Femur (tissue), 1 donor: ENCODE measurements at regions not wholly inside any gene's neighbourhood (a gene's known extent, or its start where the extent isn't known, plus 50 kb on each side); places are given as distances from the start of the nearest gene placed in this dataset.
"Not testable (repeated sequence)": the region's sequence is repeated elsewhere in the genome, so short reads cannot be mapped to it uniquely, and the experiment has no call there.

Source experiments
- DNase-seq: peaks from one replicate; pipeline ENCODE4 v3.0.0-alpha.2; 2017

DNA sequence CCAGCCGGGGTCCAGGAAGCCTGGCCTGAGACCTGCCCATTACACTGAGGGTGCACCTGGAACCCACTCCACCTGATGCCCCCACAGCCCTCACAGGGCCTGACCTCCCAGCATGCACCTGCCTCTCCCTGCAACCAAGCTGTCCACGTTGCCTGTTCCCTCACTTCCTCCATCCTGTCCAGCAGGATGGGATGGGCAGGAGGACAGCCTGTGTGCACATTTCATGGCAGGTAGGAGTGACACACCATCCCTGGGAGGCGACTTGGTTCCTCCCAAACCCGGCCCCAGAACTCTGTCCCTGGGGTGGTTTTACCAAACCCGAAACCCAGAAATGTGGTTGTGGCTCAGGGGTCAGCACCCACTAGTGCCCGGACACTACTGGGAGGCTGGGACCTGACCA is 203.8 kb upstream of the ZNF519 start:
- DNase-seq: not testable (repeated sequence)

DNA sequence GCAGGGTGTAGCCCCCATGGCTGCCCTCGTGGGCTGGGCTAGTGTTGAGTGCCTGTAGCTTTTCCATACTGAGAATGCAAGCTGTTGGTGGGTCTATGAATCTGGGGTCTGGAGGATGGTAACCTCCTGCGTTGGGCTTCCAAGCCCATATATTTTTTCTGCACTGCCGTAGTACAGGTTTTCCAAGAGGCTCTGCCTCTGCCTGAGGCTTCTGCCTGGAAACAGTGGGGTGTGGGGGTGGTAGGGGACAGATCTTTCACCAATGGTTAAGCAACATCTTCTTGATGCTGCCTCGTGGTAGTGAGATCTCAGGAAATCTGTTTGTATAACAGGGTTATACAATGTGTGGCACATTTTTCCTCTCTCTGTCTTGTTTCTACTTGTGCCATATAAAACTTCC is 189.0 kb upstream of the ZNF519 start:
- not testable (repeated sequence) for DNase-seq

DNA sequence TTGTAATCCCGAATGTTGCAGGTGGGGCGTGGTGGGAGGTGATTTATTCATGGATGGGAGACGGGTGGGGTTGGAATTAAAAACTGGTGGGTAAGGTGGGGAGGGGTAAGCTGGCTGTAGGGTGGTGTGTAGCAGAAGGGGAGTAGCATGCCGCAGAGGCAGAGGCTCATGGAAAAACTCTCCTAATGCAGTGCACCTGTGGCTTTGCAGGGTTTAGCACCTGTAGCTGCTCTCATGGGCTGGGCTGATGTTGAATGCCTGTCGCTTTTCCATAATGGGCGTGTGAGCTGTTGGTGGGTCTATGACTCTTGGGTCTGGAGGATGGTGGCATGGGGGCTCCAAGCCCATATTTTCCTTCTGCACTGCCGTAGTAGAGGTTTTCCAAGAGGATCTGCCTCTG is 169.0 kb upstream of the ZNF519 start:
- not testable (repeated sequence) for DNase-seq

DNA sequence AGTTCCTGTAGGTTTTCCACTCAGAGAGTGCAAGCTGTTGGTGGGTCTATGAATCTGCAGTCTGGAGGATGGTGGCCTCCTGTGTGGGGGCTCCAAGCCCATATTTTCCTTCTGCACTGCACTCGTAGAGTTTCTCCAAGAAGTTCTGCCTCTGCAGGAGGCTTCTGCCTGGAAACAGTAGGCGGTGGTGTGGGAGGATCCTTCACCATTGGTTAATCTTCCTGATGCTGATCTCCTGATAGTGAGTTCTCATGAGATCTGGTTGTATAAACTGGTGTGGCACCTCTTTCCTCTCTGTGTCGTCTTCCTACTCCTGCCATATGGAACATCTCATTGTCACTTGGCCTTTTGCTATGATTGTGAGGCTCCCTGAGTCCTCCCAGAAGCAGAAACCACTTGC is 162.8 kb upstream of the ZNF519 start:
- DNase-seq: not testable (repeated sequence)

DNA sequence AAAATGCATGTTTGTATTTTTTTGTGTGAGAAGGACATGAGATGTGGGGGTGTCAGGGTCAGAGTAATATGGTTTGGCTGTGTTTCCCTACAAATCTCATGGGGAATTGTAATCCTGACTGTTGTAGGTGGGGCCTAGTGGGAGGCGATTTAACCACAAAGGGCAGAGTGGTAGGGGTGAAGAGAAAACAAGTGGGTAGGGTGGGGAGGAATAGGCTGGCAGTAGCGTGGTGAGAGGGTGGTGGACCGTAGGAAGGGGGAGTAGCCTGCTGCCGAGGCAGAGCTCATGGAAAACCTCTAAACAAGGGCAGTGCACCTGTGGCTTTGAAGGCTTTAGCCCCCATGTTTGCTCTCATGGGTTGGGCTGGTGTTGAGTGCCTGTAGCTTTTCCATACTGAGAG is 152.8 kb upstream of the ZNF519 start:
- DNase-seq: no peak

DNA sequence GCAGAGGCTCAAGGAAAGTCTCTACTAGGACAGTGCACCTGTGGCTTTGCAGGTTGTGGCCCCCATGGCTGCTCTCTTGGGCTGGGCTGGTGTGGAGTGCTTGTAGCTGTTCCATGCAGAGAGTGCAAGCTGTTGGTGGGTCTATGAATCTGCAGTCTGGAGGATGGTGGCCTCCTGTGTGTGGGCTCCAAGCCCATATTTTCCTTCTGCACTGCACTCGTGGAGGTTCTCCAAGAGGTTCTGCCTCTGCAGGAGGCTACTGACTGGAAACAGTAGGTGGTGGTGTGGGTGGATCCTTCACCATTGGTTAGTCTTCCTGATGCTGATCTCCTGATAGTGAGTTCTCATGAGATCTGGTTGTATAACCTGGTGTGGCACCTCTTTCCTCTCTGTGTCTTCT is 143.2 kb upstream of the ZNF519 start:
- not testable (repeated sequence) for DNase-seq

DNA sequence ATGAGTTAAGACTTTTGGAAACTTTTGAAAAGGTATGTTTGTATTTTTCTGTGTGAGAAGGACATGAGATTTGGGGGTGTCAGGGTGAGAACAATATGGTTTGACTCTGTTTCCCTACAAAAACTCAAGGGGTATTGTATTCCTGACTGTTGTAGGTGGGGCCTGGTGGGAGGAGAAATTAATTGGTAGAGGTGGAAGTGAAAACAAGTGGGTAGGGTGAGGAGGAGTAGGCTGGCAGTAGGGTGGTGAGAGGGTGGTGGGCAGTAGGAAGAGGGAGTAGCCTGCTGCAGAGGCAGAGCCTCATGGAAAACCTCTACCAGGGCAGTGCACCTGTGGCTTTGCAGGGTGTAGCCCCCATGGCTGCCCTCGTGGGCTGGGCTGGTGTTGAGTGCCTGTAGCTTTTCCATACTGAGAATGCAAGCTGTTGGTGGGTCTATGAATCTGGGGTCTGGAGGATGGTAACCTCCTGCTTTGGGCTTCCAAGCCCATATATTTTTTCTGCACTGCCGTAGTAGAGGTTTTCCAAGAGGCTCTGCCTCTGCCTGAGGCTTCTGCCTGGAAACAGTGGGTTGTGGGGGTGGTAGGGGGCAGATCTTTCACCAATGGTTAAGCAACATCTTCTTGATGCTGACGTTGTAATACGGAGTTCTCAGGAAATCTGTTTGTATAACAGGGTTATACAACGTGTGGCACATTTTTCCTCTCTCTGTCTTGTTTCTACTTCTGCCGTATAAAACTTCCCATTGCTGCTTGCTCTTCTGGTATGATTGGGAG is 133.6 kb upstream of the ZNF519 start:
- DNase-seq: not testable (repeated sequence)

DNA sequence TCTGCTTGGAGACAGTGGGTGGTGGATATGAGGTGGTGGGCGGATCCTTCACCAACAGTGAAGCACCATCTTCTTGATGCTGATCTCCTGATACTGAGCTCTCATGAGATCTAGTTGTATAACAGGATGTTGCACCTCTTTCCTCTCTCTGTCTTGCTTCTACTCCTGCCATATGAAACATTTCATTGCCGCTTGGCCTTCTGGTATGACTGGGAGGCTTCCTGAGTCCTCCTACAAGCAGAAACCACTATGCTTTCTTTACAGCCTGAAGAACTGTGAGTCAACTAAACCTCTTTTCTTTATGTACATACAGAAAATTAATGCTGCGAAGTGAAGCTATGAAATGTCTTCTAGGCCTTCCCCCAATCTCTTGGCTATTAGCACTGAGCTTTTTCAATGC is 130.6 kb upstream of the ZNF519 start:
- DNase-seq: not testable (repeated sequence)

DNA sequence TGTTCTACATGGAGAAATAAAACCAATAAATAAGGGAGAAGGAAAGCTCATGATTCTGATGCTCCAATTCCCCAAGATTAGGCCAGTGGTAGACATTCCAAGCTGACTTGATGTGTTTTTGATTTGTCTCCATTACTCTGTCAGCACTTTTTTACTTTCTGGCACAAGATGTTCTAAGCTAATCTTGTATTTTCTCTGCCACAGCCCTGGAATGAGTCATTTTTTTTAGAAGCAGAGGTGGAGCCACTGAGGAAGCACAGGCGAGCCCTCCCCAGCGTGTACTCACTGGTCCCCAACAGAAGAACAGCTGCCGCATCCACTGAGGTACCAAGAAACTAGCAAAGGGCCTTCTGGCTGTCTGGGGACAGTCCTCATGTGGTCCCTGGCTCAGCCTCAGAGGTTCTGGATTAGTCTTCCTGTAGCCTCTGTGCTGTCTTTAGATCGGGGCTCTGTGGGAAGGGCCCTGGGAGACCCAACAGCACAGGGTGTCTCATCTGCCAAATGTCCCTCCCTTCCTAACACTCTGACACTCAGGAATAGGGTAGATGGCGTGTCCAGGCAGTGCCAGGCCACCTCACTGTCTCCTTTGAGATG is 117.9 kb upstream of the ZNF519 start:
- DNase-seq: not testable (repeated sequence)

DNA sequence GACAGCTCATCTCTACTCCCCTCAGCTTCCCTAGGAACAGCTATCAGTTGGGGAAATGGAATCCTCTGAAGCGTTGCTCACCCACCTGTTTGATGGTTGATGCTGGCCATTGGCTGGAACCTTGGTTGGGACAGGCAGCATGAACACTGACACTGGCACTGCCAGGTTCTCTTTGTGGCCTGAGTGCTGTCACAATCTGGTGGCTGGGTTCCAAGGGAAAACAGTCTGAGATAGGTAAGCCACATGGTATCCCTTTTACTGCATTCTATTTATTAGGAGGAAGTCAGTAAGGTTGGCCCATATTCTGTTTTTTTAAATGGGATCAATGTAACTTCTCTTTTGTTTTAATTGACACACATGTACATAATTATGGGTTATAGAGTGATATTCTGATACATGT is 107.0 kb upstream of the ZNF519 start:
- DNase-seq: not testable (repeated sequence)

DNA sequence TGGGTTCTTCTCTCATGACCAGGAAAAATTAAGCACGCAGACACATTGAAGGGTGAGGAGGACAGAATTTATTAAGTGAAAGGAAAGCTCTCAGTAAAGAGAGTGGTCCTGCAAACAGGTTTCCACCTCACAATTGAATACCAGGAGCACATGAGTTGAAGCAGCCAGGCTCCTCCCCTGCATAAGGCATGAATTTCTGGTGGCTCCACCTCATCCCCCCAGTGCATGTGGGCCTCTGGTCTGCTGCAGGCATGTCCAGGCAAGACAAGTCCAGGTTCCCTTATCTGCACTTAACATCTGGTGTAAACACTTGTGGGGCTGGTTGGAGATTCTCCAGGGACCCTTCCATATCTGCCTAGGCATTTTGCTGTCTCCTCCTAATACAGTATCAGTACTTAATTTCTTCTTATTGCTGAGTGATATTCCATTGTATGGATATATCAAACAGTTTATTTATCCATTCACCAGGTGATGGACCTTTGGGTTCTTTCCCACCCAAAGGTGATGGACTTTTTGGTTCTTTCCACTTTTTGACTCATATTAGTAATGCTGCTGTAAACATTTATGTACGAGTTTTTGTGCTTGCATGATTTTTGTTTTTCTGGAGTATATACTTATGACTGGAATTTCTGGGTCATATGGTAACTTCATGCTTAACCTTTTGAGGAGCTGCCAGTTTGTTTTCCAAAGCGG is 104.3 kb upstream of the ZNF519 start:
- not testable (repeated sequence) for DNase-seq

DNA sequence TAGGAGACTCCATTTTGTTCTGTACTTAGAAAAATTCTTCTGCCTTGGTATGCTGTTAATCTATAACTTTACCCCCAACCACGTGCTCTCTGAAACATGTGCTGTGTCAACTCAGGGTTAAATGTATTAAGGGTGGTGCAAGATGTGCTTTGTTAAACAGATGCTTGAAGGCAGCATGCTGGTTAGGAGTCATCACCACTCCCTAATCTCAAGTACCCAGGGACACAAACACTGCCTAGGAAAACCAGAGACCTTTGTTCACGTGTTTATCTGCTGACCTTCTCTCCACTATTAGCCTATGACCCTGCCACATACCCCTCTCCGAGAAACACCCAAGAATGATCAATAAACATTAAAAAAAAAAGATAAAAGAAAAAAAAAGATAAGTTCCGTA is 93.0 kb upstream of the ZNF519 start:
- DNase-seq: not testable (repeated sequence)

DNA sequence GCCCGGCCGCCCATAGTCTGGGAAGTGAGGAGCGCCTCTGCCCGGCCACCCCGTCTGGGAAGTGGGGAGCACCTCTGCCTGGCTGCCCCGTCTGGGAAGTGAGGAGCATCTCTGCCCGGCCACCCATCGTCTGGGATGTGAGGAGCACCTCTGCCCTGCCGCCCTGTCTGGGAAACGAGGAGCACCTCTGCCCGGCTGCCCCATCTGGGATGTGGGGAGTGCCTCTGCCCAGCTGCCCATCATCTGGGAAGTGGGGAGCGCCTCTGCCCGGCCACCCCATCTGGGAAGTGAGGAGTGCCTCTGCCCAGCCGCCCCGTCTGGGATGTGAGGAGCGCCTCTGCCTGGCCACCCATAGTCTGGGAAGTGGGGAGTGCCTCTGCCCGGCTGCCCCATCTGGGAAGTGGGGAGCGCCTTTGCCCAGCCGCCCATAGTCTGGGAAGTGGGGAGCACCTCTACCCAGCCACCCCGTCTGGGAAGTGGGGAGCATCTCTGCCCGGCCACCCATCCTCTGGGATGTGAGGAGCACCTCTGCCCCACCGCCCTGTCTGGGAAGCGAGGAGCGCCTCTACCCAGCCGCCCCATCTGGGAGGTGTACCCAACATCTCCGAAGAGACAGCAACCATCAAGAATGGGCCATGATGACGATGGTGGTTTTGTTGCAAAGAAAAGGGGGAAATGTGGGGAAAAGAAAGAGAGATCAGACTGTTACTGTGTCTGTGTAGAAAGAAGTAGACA is 92.5 kb upstream of the ZNF519 start:
- not testable (repeated sequence) for DNase-seq

DNA sequence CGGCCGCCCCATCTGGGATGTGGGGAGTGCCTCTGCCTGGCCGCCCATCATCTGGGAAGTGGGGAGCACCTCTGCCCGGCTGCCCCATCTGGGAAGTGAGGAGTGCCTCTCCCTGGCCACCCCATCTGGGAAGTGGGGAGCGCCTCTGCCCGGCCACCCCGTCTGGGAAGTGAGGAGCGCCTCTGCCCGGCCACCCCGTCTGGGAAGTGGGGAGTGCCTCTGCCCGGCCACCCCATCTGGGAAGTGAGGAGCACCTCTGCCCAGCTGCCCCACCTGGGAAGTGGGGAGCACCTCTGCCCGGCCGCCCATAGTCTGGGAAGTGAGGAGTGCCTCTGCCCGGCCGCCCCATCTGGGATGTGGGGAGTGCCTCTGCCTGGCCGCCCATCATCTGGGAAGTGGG is 91.7 kb upstream of the ZNF519 start:
- DNase-seq: not testable (repeated sequence)

DNA sequence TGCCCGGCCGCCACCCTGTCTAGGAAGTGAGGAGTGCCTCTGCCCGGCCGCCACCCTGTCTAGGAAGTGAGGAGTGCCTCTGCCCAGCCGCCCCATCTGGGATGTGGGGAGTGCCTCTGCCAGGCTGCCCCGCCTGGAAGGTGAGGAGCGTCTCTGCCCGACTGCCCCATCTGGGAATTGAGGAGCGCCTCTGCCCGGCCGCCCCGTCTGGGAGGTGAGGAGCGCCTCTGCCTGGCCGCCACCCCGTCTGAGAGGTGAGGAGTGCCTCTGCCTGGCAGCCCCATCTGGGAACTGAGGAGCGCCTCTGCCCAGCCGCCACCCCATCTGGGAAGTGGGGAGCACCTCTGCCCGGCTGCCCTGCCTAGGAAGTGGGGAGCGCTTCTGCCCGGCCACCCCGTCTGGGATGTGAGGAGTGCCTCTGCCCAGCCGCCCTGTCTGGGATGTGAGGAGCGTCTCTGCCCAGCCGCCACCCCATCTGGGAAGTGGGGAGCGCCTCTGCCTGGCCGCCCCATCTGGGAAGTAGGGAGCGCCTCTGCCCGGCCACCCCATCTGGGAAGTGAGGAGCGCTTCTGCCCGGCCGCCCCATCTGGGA is 91.1 kb upstream of the ZNF519 start:
- not testable (repeated sequence) for DNase-seq

DNA sequence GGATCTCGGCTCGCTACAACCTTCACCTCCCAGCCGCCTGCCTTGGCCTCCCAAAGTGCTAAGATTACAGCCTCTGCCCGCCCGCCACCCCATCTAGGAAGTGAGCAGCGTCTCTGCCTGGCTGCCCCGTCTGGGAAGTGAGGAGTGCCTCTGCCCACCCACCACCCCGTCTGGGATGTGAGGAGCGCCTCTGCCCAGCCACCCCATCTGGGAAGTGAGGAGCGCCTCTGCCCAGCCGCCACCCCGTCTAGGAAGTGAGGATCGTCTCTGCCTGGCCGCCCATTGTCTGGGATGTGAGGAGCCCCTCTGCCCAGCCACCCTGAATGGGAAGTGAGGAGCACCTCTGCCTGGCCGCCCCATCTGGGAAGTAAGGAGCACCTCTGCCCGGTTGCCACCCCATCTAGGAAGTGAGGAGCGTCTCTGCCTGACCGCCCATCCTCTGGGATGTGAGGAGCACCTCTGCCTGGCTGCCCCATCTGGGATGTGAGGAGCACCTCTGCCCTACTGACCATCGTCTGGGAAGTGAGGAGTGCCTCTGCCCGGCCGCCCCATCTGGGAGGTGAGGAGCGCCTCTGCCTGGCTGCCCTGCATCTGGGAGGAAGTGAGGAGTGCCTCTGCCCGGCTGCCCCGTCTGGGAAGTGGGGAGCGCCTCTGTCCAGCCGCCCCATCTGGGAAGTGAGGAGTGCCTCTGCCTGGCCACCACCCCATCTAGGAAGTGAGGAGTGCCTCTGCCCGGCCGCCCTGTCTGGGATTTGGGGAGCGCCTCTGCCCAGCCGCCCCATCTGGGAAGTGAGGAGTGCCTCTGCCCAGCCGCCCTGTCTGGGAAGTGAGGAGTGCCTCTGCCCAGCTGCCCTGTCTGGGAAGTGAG is 90.4 kb upstream of the ZNF519 start:
- DNase-seq: not testable (repeated sequence)

DNA sequence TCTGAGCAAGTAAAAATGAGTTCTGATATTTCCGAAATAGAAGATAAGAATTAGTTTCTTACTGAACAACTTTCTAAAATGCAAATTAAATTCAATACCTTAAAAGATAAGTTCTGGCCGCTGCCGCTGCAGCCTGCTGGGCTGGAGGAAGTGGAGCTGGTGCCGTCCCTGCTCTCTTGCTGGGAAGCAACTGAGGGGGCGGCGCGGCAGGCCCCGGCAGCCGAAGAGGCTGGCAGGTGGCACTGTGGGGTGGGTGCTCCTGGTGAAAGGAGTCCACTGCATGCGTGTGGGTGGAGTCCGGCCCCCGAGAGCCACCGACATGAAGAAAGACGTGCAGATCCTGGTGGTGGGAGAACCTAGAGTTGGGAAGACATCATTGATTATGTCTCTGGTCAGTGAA is 89.5 kb upstream of the ZNF519 start:
- no peak for DNase-seq

DNA sequence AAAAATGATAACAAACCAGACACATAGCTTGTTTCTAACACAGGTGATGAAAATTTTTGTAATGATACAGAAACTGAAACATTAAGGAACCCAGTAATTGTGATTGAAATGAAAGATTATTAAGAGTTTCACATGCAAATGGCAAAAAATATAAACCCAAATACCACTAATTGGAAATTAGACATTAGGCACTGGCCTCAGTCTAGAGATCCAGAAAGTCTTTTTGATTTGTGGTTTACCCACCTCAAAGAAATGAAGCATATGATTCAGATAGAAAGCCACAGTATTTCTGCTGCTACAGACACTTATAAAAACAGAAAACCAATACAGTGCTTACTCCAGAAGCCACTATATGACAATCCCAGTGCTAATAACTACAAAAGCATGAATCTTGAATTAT is 83.7 kb upstream of the ZNF519 start:
- not testable (repeated sequence) for DNase-seq

DNA sequence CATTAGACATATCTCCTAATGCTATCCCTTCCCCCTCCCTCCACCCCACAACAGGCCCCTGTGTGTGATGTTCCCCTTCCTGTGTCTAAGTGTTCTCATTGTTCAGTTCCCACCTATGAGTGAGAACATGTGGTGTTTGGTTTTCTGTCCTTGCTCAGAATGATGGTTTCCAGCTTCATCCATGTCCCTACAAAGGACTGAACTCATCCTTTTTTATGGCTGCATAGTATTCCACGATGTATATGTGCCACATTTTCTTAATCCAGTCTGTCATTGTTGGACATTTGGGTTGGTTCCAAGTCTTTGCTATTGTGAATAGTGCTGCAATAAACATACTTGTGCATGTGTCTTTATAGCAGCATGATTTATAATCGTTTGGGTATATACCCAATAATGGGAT is 71.2 kb upstream of the ZNF519 start:
- not testable (repeated sequence) for DNase-seq

DNA sequence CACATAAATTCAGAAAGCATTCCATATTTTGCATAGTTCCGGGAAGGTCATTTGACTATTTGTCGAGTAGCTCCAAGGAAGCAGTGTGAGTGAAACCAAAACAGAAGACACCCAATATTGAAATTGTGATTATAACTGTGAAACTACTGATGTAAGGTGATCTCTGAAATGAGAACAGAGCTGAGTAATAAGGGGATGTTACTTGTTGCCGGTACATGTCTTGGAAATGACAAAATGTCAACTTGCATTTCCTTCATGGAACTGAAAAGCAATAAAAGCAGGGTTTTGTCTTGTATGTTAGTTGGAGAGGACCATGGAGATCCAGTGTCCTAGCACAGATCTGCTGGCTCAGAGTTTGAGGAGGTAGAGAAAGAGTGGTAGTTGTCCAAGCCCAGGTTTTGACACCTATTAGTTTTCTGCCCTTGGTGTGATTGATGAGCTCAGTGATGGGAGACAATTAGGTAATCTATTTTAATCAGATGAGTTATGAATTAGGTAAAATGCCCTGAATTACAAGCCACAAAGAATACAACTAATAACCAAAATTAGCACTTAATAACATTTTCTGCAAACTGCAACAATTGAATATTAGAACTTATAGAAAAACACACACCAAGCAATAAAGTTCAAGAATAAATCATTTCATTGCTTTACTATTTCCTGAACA is 58.7 kb upstream of the ZNF519 start:
- DNase-seq: not testable (repeated sequence)

DNA sequence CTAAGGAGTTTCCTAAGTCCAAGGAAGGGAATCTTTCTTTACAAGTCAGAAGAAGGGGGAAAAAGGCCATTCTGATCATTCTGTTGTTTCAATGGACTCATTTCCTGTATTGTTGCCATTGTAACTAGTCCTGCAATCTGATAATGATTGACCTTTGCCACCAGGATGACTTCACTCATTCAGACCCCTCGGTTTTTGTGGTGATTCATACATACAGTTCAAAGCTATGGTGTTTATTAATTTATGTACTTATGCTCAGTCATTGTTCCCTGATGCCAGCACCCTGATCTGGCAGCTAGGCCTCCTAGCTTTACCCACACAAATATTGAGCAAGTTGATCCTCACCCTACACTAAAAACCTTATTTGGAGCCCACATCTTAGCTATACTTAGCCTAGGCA is 57.6 kb upstream of the ZNF519 start:
- DNase-seq: no peak
